SU-DHL-6 (cell line): ENCODE measurements at regions not wholly inside any gene's neighbourhood (a gene's known extent, or its start where the extent isn't known, plus 50 kb on each side); places are given as distances from the start of the nearest gene placed in this dataset.

Source experiments
- EZH2phosphoT487 ChIP-seq: fragments of 200-600 bp; sonication (generic), shearing (Covaris generic); conservative IDR thresholded peaks from 2 replicates; pipeline ENCODE4 v1.6.1; 2018; ENCODE audit warnings: mild to moderate bottlenecking, antibody characterized with exemption, low read length, moderate library complexity, mixed read lengths
- TF ChIP-seq, protein P1 (sequence below): fragments of 200-600 bp; sonication (generic); IDR thresholded peaks from one replicate; pipeline ENCODE4 v1.5.1; 2017; ENCODE audit warnings: antibody characterized with exemption, mild to moderate bottlenecking, low read length, moderate library complexity; ENCODE audit not compliant: insufficient read depth, poor library complexity, severe bottlenecking

DNA sequence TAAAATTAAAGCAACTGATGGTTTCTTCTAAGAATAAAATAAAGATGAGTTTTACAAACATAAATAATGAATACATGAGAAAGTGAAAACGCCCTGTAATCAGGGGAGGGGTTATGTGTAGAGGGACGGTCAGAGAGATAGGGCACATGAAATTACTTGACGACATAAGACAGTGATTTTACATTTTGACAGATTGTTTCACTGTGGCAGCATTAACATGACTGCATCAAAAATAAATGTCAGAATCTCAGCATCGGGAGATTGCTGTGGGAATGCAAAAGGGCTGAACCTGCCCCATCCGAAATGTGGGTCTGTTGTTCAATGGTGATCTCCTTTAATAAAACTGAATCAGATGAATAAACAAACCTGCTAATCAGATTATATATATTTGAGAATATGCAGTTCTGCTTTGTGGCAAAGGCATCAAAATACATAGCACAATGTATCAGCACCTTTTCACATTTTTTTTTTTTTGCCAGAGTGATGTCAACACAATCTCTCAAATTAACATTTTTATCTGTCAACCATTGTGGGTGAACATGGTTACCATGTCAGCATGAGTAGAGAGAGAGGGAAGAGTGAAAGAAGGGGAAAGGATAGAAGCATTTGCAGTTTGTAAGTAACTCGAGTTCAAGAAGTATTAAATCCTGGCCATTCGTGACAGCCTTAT lies 177.1 kb upstream of the MAN1A1 start:
- TF ChIP-seq EZH2phosphoT487, result no peak
- TF ChIP-seq, protein P1, sequence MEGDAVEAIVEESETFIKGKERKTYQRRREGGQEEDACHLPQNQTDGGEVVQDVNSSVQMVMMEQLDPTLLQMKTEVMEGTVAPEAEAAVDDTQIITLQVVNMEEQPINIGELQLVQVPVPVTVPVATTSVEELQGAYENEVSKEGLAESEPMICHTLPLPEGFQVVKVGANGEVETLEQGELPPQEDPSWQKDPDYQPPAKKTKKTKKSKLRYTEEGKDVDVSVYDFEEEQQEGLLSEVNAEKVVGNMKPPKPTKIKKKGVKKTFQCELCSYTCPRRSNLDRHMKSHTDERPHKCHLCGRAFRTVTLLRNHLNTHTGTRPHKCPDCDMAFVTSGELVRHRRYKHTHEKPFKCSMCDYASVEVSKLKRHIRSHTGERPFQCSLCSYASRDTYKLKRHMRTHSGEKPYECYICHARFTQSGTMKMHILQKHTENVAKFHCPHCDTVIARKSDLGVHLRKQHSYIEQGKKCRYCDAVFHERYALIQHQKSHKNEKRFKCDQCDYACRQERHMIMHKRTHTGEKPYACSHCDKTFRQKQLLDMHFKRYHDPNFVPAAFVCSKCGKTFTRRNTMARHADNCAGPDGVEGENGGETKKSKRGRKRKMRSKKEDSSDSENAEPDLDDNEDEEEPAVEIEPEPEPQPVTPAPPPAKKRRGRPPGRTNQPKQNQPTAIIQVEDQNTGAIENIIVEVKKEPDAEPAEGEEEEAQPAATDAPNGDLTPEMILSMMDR, result no peak
